ENCODE measurements at regions not wholly inside any gene's neighbourhood (a gene's known extent, or its start where the extent isn't known, plus 50 kb on each side); places are given as distances from the start of the nearest gene placed in this dataset.

DNA sequence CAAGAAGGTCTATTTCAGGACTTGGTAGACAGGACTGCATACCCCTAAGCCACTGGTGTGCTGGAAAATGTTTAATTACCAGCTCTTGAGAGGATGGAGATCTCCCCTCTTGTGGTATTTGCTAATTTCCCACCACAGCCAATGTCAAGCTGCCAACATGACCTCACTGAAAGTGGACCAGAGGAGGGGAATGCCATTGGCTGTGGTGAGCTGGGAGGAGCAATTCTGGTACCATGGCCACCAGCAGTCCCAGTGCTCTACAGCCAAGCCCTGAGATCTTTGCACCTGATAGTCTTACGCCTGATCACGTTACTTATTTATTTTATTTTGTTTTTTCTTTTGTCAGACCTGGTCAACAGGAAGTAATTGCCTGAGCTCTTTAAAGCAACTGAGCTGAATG is 82.5 kb upstream of the BCL6 start:
- H3K9ac ChIP-seq (ENCODE audit: low read depth, low read length) = no peak overlapping the region
- no peaks in the 10 kb centered on the region for H3K27me3 ChIP-seq (ENCODE audit: insufficient read depth, low read length)
- WGBS = 94% methylated on average over 2 of the region's 2 CpGs
- H3K36me3 ChIP-seq (ENCODE audit: insufficient read depth, low read length) = no peaks in the 10 kb centered on the region
- no peaks in the 10 kb centered on the region for H3K9me3 ChIP-seq (ENCODE audit: insufficient read depth, low read depth, low read length)
- no peaks in the 10 kb centered on the region for H3K4me1 ChIP-seq (ENCODE audit: insufficient read depth, low read length)
- no peak overlapping the region for H3K27ac ChIP-seq (ENCODE audit: low read depth, low read length)
- no peak overlapping the region for H3K4me3 ChIP-seq (ENCODE audit: low read length)

- no peaks in the 10 kb centered on the region for H3K36me3 ChIP-seq (ENCODE audit: insufficient read depth, low read length)
- H3K27me3 ChIP-seq (ENCODE audit: insufficient read depth, low read length) = no peaks in the 10 kb centered on the region
- H3K4me3 ChIP-seq (ENCODE audit: low read length) = no peak overlapping the region
- H3K9me3 ChIP-seq (ENCODE audit: insufficient read depth, low read depth, low read length) = no peaks in the 10 kb centered on the region
- no peak overlapping the region for H3K27ac ChIP-seq (ENCODE audit: low read depth, low read length)
- no peaks in the 10 kb centered on the region for H3K4me1 ChIP-seq (ENCODE audit: insufficient read depth, low read length)
- WGBS = 89% methylated on average over 7 of the region's 7 CpGs
- H3K9ac ChIP-seq (ENCODE audit: low read depth, low read length) = no peak overlapping the region
Measured at GRCh38 chr3:187828579-187829452, 83.5 kb upstream of the BCL6 start.

GRCh38 chr3:187830181-187830580 is 84.9 kb upstream of the BCL6 start:
- H3K4me1 ChIP-seq (ENCODE audit: insufficient read depth, low read length) = no peaks in the 10 kb centered on the region
- H3K4me3 ChIP-seq (ENCODE audit: low read length) = no peak overlapping the region
- H3K9me3 ChIP-seq (ENCODE audit: insufficient read depth, low read depth, low read length) = no peaks in the 10 kb centered on the region
- no CpG with 5 or more reads among the region's 1 CpG for WGBS
- no peak overlapping the region for H3K27ac ChIP-seq (ENCODE audit: low read depth, low read length)
- no peak overlapping the region for H3K9ac ChIP-seq (ENCODE audit: low read depth, low read length)
- no peaks in the 10 kb centered on the region for H3K36me3 ChIP-seq (ENCODE audit: insufficient read depth, low read length)
- H3K27me3 ChIP-seq (ENCODE audit: insufficient read depth, low read length) = no peaks in the 10 kb centered on the region

DNA sequence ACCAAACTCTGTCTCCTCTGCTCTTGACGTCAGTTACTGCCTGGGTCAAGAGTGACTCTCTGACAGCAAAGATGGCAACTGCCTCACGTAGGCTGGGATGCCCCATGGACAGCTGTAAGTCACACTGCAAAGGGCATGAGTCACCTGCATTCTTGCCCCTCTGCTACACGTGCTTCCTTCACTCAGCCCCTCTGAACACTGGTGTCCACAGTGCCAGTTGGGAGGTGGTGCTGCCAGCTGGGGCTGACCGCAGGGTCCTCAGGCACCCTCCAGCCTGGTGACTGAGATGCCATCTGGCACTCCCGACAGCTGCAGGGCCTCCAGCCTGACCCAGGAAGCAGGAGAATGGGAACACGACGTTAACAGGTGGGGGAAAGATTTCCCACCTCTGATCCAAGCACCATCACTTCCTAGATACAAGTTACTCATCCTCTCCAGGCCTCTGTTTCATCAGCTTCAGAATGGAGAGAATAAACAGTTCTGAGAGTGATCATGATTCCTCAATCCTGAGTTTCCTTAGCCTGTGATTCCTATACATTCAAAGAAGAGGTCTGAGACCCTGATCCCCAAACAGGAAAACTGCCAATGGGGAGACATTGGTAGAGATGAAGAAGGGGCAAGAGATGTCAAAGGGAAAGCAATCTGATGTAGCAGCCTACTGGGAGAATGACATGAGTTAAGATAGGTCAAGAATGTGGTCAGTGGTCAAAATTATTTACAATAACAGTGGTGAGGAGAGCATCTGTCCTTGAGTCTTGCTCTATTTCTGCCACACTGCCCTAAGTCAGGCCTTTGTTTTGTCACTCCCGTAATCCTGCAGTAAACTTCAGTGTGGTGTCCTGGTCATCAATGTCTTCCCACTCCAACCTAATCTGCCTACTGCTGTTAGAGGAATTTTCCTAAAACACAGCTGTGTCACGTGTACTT is 86.1 kb upstream of the BCL6 start:
- H3K4me1 ChIP-seq (ENCODE audit: insufficient read depth, low read length) = no peaks in the 10 kb centered on the region
- no peak overlapping the region for H3K27ac ChIP-seq (ENCODE audit: low read depth, low read length)
- H3K9ac ChIP-seq (ENCODE audit: low read depth, low read length) = no peak overlapping the region
- H3K36me3 ChIP-seq (ENCODE audit: insufficient read depth, low read length) = no peaks in the 10 kb centered on the region
- 86% methylated on average over 8 of the region's 9 CpGs for WGBS
- no peaks in the 10 kb centered on the region for H3K27me3 ChIP-seq (ENCODE audit: insufficient read depth, low read length)
- H3K9me3 ChIP-seq (ENCODE audit: insufficient read depth, low read depth, low read length) = no peaks in the 10 kb centered on the region
- H3K4me3 ChIP-seq (ENCODE audit: low read length) = no peak overlapping the region

GRCh38 chr3:187832202-187832601 is 86.9 kb upstream of the BCL6 start:
- no peak overlapping the region for H3K27ac ChIP-seq (ENCODE audit: low read depth, low read length)
- H3K9ac ChIP-seq (ENCODE audit: low read depth, low read length) = no peak overlapping the region
- no peak overlapping the region for H3K4me3 ChIP-seq (ENCODE audit: low read length)
- H3K4me1 ChIP-seq (ENCODE audit: insufficient read depth, low read length) = peaks cover 6% of the 10 kb centered on the region; the same call in 1 of the 2 replicates
- no peaks in the 10 kb centered on the region for H3K9me3 ChIP-seq (ENCODE audit: insufficient read depth, low read depth, low read length)
- WGBS = 92% methylated on average over 2 of the region's 3 CpGs
- H3K36me3 ChIP-seq (ENCODE audit: insufficient read depth, low read length) = no peaks in the 10 kb centered on the region
- no peaks in the 10 kb centered on the region for H3K27me3 ChIP-seq (ENCODE audit: insufficient read depth, low read length)

- Histone ChIP-seq H3K9me3 (ENCODE audit: insufficient read depth, low read depth, low read length) (no peaks in the 10 kb centered on the region), H3K27ac (ENCODE audit: low read depth, low read length) (no peak overlapping the region), H3K9ac (ENCODE audit: low read depth, low read length) (no peak overlapping the region), H3K27me3 (ENCODE audit: insufficient read depth, low read length) (no peaks in the 10 kb centered on the region), H3K36me3 (ENCODE audit: insufficient read depth, low read length) (no peaks in the 10 kb centered on the region), H3K4me1 (ENCODE audit: insufficient read depth, low read length) (peaks cover 6% of the 10 kb centered on the region; the same call in 1 of the 2 replicates), H3K4me3 (ENCODE audit: low read length) (no peak overlapping the region)
- 92% methylated on average over 3 of the region's 3 CpGs for WGBS
Measured at GRCh38 chr3:187833375-187833774, 88.1 kb upstream of the BCL6 start.

DNA sequence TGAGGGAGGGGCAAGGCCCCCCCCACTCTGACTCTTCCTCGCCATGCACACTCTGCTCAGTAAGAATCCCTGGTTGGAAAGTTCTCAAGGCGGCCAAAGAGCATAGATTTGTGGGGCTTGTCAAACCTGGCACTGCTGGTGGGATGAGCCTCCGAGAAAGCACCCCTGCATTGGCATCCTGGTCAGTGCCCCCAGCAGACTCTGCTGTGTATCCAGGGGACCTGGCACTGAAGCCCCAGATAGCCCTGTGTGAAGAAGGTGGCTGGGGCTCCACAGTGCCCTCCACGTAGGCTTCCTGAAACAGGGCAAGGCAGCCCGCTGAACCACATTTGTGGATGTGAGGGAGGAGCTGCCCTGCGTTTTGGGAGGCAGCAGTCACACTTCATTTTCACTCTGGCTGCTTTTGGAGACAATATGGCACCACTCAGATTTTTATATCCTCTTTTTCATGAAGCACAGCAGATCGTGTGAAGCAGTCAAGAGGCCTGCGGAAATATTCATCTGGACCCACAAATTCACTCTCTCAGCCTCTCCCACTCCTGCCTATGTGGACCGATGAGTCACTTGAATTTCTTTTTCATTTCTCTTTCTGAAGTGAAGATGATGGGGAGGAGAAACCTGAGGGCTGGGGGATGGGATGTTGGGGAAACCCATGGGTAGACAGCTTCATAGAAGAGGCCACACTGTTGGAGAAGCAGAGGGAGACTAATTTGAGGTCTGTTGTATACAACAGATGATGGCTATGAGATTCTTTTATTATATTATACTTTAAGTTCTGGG is 88.7 kb upstream of the BCL6 start:
- H3K4me3 ChIP-seq (ENCODE audit: low read length) = no peak overlapping the region
- no peaks in the 10 kb centered on the region for H3K27me3 ChIP-seq (ENCODE audit: insufficient read depth, low read length)
- H3K9ac ChIP-seq (ENCODE audit: low read depth, low read length) = no peak overlapping the region
- H3K27ac ChIP-seq (ENCODE audit: low read depth, low read length) = no peak overlapping the region
- 93% methylated on average over 9 of the region's 9 CpGs for WGBS
- no peaks in the 10 kb centered on the region for H3K36me3 ChIP-seq (ENCODE audit: insufficient read depth, low read length)
- H3K9me3 ChIP-seq (ENCODE audit: insufficient read depth, low read depth, low read length) = no peaks in the 10 kb centered on the region
- peaks cover 6% of the 10 kb centered on the region; the same call in 1 of the 2 replicates for H3K4me1 ChIP-seq (ENCODE audit: insufficient read depth, low read length)

DNA sequence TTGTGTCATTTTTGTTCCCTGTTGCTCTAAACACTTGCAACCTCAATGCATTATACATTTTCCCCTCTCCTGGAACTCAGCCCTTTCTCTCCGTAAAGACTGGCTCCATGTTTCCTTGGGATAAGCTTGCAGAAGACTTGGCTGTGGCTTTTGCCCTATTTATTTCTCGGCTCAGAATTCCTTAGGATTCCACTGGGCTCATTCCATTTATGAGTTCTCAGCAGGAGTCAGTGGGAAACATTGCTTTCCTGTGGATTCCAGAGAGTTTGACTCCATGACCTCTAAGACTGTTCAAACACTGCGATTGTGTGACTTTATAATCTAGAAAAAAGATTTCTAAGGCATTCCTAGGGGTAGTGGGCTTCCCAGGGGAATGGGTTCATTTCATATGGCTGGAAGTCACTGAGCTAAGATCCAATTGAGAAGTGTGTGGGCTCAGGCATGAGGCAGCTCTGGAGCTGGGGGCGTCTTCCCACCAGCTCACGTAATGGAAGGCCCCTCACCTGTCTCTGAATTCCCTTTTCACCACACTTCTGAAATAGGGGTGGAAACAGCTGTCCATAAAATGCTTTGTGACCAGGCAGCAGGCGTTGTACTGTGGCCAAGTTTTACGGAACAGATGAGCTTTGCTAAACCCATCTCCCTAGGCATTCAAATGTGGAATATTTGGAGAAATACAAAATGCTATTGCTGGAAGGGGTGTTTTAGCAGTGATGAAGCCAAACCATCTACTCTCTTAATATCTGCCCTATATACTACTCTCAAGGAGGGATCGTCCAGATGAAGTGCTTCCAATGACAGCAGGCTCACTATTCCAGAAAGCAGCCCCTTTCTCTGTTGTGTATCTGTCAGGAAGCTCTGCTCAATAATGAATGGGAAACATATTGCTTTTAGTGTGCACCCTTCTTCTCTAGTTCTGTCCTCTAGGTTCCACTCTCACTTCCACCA is 91.8 kb upstream of the BCL6 start:
- Histone ChIP-seq H3K9ac (ENCODE audit: low read depth, low read length) (no peak overlapping the region), H3K27me3 (ENCODE audit: insufficient read depth, low read length) (no peaks in the 10 kb centered on the region), H3K36me3 (ENCODE audit: insufficient read depth, low read length) (no peaks in the 10 kb centered on the region), H3K4me3 (ENCODE audit: low read length) (no peak overlapping the region), H3K9me3 (ENCODE audit: insufficient read depth, low read depth, low read length) (no peaks in the 10 kb centered on the region), H3K27ac (ENCODE audit: low read depth, low read length) (no peak overlapping the region), H3K4me1 (ENCODE audit: insufficient read depth, low read length) (peaks cover 6% of the 10 kb centered on the region; the same call in 1 of the 2 replicates)
- 88% methylated on average over 8 of the region's 8 CpGs for WGBS

DNA sequence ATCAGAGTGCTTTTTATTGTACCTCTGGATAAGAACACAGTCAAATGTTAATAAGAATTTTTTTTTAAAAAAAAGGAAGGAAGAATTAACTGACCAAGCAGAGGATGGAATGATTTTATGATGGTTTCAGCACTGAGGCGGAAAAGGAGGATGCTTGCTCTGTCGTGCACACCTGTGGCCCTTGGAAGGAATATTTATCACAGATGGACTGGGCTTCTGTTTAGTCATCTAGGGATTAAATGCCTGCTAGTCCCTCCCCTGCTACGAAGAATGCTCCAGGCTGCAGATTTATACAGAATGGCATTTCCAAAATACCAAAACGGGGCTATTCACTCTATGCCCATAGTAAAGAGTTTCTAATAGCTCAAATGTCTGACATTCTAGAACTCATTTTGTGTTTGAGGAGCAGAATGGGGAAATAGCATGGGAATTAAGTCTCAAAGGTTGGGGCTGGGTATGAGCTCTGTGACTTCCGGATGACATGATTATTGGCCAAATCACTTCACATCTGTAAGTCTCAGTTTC is 92.8 kb upstream of the BCL6 start:
- H3K4me3 ChIP-seq (ENCODE audit: low read length) = no peak overlapping the region
- peaks cover 6% of the 10 kb centered on the region; the same call in 1 of the 2 replicates for H3K4me1 ChIP-seq (ENCODE audit: insufficient read depth, low read length)
- no peaks in the 10 kb centered on the region for H3K9me3 ChIP-seq (ENCODE audit: insufficient read depth, low read depth, low read length)
- no peak overlapping the region for H3K27ac ChIP-seq (ENCODE audit: low read depth, low read length)
- WGBS = 92% methylated on average over 5 of the region's 5 CpGs
- no peak overlapping the region for H3K9ac ChIP-seq (ENCODE audit: low read depth, low read length)
- H3K36me3 ChIP-seq (ENCODE audit: insufficient read depth, low read length) = no peaks in the 10 kb centered on the region
- H3K27me3 ChIP-seq (ENCODE audit: insufficient read depth, low read length) = no peaks in the 10 kb centered on the region

DNA sequence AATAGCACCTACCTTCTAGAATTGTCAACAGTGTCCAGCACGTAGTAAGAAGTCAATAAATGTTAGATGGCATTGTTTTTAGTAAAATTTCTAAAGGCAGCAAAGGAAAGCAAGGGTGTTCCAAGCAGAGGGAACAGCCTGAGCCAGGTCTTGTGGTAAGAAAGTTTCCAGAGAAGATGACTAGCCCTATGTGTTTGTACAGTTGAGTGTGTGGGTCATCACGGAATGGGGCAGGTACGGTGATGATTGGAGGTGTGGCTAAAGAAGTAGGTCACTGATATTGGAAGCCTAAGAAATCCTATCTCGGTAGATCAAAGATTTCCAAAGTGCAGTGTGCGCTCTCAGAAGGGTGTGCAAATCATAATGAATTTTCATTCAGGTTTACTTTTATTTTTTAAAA is 94.2 kb upstream of the BCL6 start:
- H3K36me3 ChIP-seq (ENCODE audit: insufficient read depth, low read length) = no peaks in the 10 kb centered on the region
- H3K4me3 ChIP-seq (ENCODE audit: low read length) = no peak overlapping the region
- H3K9ac ChIP-seq (ENCODE audit: low read depth, low read length) = no peak overlapping the region
- H3K9me3 ChIP-seq (ENCODE audit: insufficient read depth, low read depth, low read length) = no peaks in the 10 kb centered on the region
- WGBS = 90% methylated on average over 5 of the region's 5 CpGs
- peaks cover 6% of the 10 kb centered on the region; the same call in 1 of the 2 replicates for H3K4me1 ChIP-seq (ENCODE audit: insufficient read depth, low read length)
- H3K27me3 ChIP-seq (ENCODE audit: insufficient read depth, low read length) = no peaks in the 10 kb centered on the region
- no peak overlapping the region for H3K27ac ChIP-seq (ENCODE audit: low read depth, low read length)

All from HUES64 (cell line).